Astrocyte (in vitro differentiated cells and primary cell): ENCODE measurements at regions not wholly inside any gene's neighbourhood (a gene's known extent, or its start where the extent isn't known, plus 50 kb on each side); places are given as distances from the start of the nearest gene placed in this dataset.

Source experiments
- CTCF ChIP-seq: IDR thresholded peaks from 2 replicates; pipeline ENCODE4 v1.5.1; 2011; ENCODE audit warnings: low read depth, mild to moderate bottlenecking, inconsistent platforms, low read length, moderate library complexity; ENCODE audit not compliant: insufficient read depth
- EZH2 ChIP-seq: IDR thresholded peaks from 2 replicates; pipeline ENCODE4 v1.6.1; 2012; ENCODE audit warnings: mild to moderate bottlenecking, low read length, inconsistent platforms; ENCODE audit not compliant: insufficient read depth

- no peak for TF ChIP-seq CTCF
- no peak for TF ChIP-seq EZH2
These were observed 53.2 kb upstream of the SMNDC1 start for GRCh38 chr10:110357871-110358270.
